A673 (cell line): ENCODE measurements at regions not wholly inside any gene's neighbourhood (a gene's known extent, or its start where the extent isn't known, plus 50 kb on each side); places are given as distances from the start of the nearest gene placed in this dataset.

Experiments used
- BruUV-seq: library from RNA; stranded (reverse); fragments of 400-500 nt; replicated peaks from 2 replicates; lab custom pipeline; 2021; lab: Mats Ljungman, UMichigan
- CTCF ChIA-PET: fragments of 300-600 bp; sonication (Branson Sonifier 250); formaldehyde crosslinking; loops from one replicate; lab custom pipeline; 2022; ENCODE audit warnings: antibody characterized with exemption; lab: Charles Lee
- POLR2A ChIA-PET: fragments of 300-600 bp; sonication (Branson Sonifier 250); formaldehyde crosslinking; loops from one replicate; lab custom pipeline; 2022; ENCODE audit warnings: antibody characterized with exemption; ENCODE audit not compliant: low non-redundant PET; lab: Charles Lee
- DNase-seq: peaks from one replicate; pipeline ENCODE4 v3.0.0-alpha.2; 2015; ENCODE audit warnings: low spot score
- H3K27ac ChIP-seq: fragments of 200-600 bp; sonication (generic); 2 replicates; pipeline ENCODE4 v1.5.1; 2016; ENCODE audit warnings: mixed run types, low read depth, mild to moderate bottlenecking, mixed read lengths, antibody characterized with exemption, low read length; ENCODE audit not compliant: poor library complexity, severe bottlenecking
- H3K27me3 ChIP-seq: fragments of 200-600 bp; sonication (generic); replicated peaks from 2 replicates; pipeline ENCODE4 v1.6.1; 2017; ENCODE audit warnings: mixed run types, low read depth, mild to moderate bottlenecking, mixed read lengths, antibody characterized with exemption, low read length; ENCODE audit not compliant: insufficient read depth, poor library complexity
- H3K36me3 ChIP-seq: fragments of 200-600 bp; sonication (generic); 2 replicates; pipeline ENCODE4 v1.6.1; 2016; ENCODE audit warnings: mixed run types, mild to moderate bottlenecking, mixed read lengths, antibody characterized with exemption, low read length; ENCODE audit not compliant: insufficient read depth, poor library complexity, severe bottlenecking
- H3K4me1 ChIP-seq: fragments of 200-600 bp; sonication (generic); 2 replicates; pipeline ENCODE4 v1.6.1; 2017; ENCODE audit warnings: mixed run types, mild to moderate bottlenecking, mixed read lengths, antibody characterized with exemption, low read length; ENCODE audit not compliant: insufficient read depth, poor library complexity, severe bottlenecking
- H3K4me3 ChIP-seq: fragments of 200-600 bp; sonication (generic); 2 replicates; pipeline ENCODE4 v1.5.1; 2016; ENCODE audit warnings: low read depth, mixed run types, mild to moderate bottlenecking, mixed read lengths, low read length; ENCODE audit not compliant: poor library complexity, severe bottlenecking
- H3K9me3 ChIP-seq: fragments of 200-600 bp; sonication (generic); 2 replicates; pipeline ENCODE4 v1.6.1; 2016; ENCODE audit warnings: mixed run types, low read depth, mild to moderate bottlenecking, mixed read lengths, antibody characterized with exemption, low read length; ENCODE audit not compliant: poor library complexity, severe bottlenecking
- CTCF ChIP-seq: fragments of 300-800, 200-600 bp; sonication (generic); conservative IDR thresholded peaks from 2 replicates; pipeline ENCODE4 v1.5.1; 2017; ENCODE audit warnings: low read depth, mild to moderate bottlenecking, antibody characterized with exemption, low read length, moderate library complexity, mixed read lengths
- EZH2 ChIP-seq: fragments of 200-600 bp; sonication (generic); IDR thresholded peaks from 2 replicates; pipeline ENCODE4 v1.6.1; 2017; ENCODE audit warnings: borderline replicate concordance, low read depth, mild to moderate bottlenecking, mixed read lengths, antibody characterized with exemption, low read length; ENCODE audit not compliant: poor library complexity, severe bottlenecking
- intact Hi-C: fragments of 100-400 bp; cut with micrococcal nuclease; formaldehyde crosslinking; loops from one replicate; pipeline ENCODE4 v1.10.0; 2022; ENCODE audit not compliant: unreplicated experiment

- intact Hi-C loops: no loop called here
- no peaks in the 10 kb centered on the region for H3K36me3 ChIP-seq
- ChIA-PET POLR2A (no interaction called here), CTCF (no interaction called here)
- no peaks in the 10 kb centered on the region for H3K27me3 ChIP-seq
- no peaks in the 10 kb centered on the region for H3K4me1 ChIP-seq
- TF ChIP-seq EZH2 (no peak), CTCF (no peak)
- BruUV-seq: no TSS peak
- DNase-seq: no peak
- H3K27ac ChIP-seq: no peak overlapping the region
- H3K4me3 ChIP-seq: no peak overlapping the region
- no peaks in the 10 kb centered on the region for H3K9me3 ChIP-seq
These were observed 357.2 kb downstream of the SEC23A start for GRCh38 chr14:38745861-38746260.

- intact Hi-C loops: no loop called here
- no peaks in the 10 kb centered on the region for H3K4me1 ChIP-seq
- TF ChIP-seq EZH2 (no peak), CTCF (no peak)
- CTCF ChIA-PET: no interaction called here
- no peak for DNase-seq
- no peaks in the 10 kb centered on the region for H3K27me3 ChIP-seq
- H3K36me3 ChIP-seq: no peaks in the 10 kb centered on the region
- no peaks in the 10 kb centered on the region for H3K9me3 ChIP-seq
- no TSS peak for BruUV-seq
- H3K27ac ChIP-seq: no peak overlapping the region
- H3K4me3 ChIP-seq: no peak overlapping the region
- POLR2A ChIA-PET: no interaction called here
These were observed 359.0 kb downstream of the SEC23A start for GRCh38 chr14:38743966-38744584.

- intact Hi-C loops: no loop called here
- Histone ChIP-seq H3K27me3 (no peaks in the 10 kb centered on the region), H3K36me3 (no peaks in the 10 kb centered on the region), H3K27ac (no peak overlapping the region), H3K9me3 (no peaks in the 10 kb centered on the region), H3K4me3 (no peak overlapping the region), H3K4me1 (no peaks in the 10 kb centered on the region)
- BruUV-seq: no TSS peak
- no peak for TF ChIP-seq EZH2
- TF ChIP-seq CTCF: no peak
- no peak for DNase-seq
- ChIA-PET POLR2A (no interaction called here), CTCF (no interaction called here)
These were observed 365.2 kb downstream of the SEC23A start for GRCh38 chr14:38737686-38738407.
